ENCODE measurements at regions not wholly inside any gene's neighbourhood (a gene's known extent, or its start where the extent isn't known, plus 50 kb on each side); places are given as distances from the start of the nearest gene placed in this dataset.

DNA sequence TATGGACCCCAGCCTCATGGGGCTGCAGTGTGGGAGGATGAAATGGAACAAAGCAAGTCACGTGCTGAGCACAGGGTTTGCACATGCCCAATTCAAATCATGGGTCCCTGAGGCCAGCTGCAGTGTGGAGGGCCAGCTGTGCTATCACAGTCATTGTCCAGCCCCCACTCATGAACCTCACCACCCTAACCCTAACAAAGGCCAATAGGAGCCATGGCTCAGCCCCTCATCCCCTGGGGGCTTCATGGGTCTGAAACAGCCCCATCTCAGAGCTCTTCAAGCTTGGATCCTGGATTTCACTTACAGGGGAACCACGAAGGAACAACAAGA, 125.6 kb upstream of the MAFB start:
- no peak for DNase-seq (ENCODE audit: low read depth)
- TF ChIP-seq CTCF (IDR thresholded peaks at IDR 0.05; ENCODE audit: low read depth, low read length, missing control alignments), result no peak
- H3K4me3 ChIP-seq (ENCODE audit: low read depth, low read length), result no peak overlapping the region

- no peak overlapping the region for H3K4me3 ChIP-seq (ENCODE audit: low read depth, low read length)
- no peak for TF ChIP-seq CTCF (IDR thresholded peaks at IDR 0.05; ENCODE audit: low read depth, low read length, missing control alignments)
- DNase-seq (ENCODE audit: low read depth), result no peak
Measured at GRCh38 chr20:40815156-40816038, 126.4 kb upstream of the MAFB start.

GRCh38 chr20:40816039-40816352, 127.0 kb upstream of the MAFB start:
- no peak for DNase-seq (ENCODE audit: low read depth)
- no peak overlapping the region for H3K4me3 ChIP-seq (ENCODE audit: low read depth, low read length)
- no peak for TF ChIP-seq CTCF (IDR thresholded peaks at IDR 0.05; ENCODE audit: low read depth, low read length, missing control alignments)

DNA sequence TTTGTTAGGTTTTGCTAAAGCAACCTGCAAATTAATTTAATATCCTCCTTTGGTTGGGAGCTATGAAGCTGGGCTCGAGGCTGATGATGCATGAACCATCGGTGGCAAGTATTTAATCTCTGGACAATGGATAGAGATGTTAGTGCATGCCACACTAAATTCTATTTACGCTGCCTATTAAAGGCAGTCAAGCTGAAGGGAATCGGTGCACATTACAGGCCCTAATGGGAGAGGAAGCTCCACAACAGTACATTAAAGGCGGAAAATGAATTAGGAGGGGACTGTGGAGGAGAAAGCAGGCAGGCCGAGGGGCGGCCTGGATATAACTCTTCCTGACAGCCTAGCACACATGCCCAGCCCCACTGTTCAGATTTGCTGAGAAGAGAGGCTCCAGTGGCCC, 132.4 kb upstream of the MAFB start:
- TF ChIP-seq CTCF (IDR thresholded peaks at IDR 0.05; ENCODE audit: low read depth, low read length, missing control alignments), result no peak
- no peak for DNase-seq (ENCODE audit: low read depth)
- no peak overlapping the region for H3K4me3 ChIP-seq (ENCODE audit: low read depth, low read length)

- DNase-seq (ENCODE audit: low read depth), result no peak
- TF ChIP-seq CTCF (IDR thresholded peaks at IDR 0.05; ENCODE audit: low read depth, low read length, missing control alignments), result no peak
- no peak overlapping the region for H3K4me3 ChIP-seq (ENCODE audit: low read depth, low read length)
Measured at GRCh38 chr20:40826699-40827098, 137.7 kb upstream of the MAFB start.

GRCh38 chr20:40835321-40835720, 146.3 kb upstream of the MAFB start:
- TF ChIP-seq CTCF (IDR thresholded peaks at IDR 0.05; ENCODE audit: low read depth, low read length, missing control alignments), result no peak
- DNase-seq (ENCODE audit: low read depth), result no peak
- H3K4me3 ChIP-seq (ENCODE audit: low read depth, low read length), result no peak overlapping the region

DNA sequence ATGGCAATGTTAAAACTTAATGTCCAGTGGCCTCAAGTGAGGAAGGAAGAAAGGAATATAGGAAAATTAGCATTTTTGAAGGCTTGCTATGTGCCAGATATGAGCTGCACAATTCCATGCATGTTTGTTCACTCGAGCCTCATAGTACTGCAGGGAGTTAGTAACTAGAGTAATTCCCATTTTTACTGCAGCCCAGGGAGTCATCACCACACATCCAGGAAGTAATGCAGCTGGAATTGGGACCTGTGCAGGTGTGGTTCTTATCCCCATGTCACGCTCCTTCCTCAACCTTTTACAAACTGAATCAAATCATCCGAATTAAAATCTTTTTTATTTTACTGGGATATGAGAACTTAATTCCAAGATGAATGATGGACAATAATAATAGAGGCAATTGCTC, 149.5 kb upstream of the MAFB start:
- DNase-seq (ENCODE audit: low read depth), result no peak
- H3K4me3 ChIP-seq (ENCODE audit: low read depth, low read length), result no peak overlapping the region
- no peak for TF ChIP-seq CTCF (IDR thresholded peaks at IDR 0.05; ENCODE audit: low read depth, low read length, missing control alignments)
